ENCODE measurements at regions not wholly inside any gene's neighbourhood (a gene's known extent, or its start where the extent isn't known, plus 50 kb on each side); places are given as distances from the start of the nearest gene placed in this dataset.

DNA sequence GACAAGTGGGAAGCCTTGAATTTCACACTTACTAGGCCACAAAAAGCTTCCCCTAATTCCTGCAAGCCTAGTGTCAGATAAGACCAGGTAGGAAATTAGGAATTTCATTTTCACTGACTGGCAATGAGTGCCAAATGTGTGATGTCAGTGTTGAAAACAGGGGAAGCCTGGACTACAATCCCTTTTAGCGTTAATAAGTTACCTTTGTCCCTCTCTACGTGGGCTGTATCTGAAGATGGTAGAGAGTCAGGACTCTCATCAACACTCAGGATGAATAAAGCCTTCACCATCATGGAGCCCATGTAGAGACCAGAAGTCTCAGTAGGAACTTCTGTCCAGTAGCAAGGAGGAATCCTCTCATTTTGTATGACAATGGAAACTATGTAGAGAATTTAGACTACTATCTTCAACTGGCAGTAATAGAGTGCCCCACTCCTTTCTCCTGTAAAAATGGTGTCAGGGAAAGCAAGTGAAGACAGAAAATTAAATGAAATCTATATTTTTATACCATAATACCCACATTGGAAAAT lies 324.1 kb upstream of the KLHL1 start:
- intact Hi-C loops (cut with micrococcal nuclease; ENCODE audit: unreplicated experiment), result no loop called here
- no TSS peak for BruUV-seq (replicated peaks)
- Histone ChIP-seq H3K4me3 (no peak overlapping the region), H3K27me3 (ENCODE audit: insufficient read depth, low read depth) (no peaks in the 10 kb centered on the region), H3K9me2 (ENCODE audit: insufficient read depth) (no peaks in the 10 kb centered on the region), H3F3A (ENCODE audit: insufficient read depth, low read depth) (no peaks in the 10 kb centered on the region), H3K36me3 (ENCODE audit: low read depth) (no peaks in the 10 kb centered on the region), H3K27ac (no peak overlapping the region), H3K9me3 (ENCODE audit: insufficient read depth, low read depth) (no peaks in the 10 kb centered on the region), H3K79me2 (ENCODE audit: low read depth) (no peaks in the 10 kb centered on the region), H4K20me1 (ENCODE audit: insufficient read depth) (no peaks in the 10 kb centered on the region), H2AFZ (no peak overlapping the region), H3K4me1 (replicated peaks; ENCODE audit: insufficient read depth) (no peaks in the 10 kb centered on the region), H3K4me2 (no peak overlapping the region)
- ChIA-PET CTCF (no interaction called here), POLR2A (ENCODE audit: unreplicated experiment) (no interaction called here)
- no peak for DNase-seq
- TF ChIP-seq, protein P1, sequence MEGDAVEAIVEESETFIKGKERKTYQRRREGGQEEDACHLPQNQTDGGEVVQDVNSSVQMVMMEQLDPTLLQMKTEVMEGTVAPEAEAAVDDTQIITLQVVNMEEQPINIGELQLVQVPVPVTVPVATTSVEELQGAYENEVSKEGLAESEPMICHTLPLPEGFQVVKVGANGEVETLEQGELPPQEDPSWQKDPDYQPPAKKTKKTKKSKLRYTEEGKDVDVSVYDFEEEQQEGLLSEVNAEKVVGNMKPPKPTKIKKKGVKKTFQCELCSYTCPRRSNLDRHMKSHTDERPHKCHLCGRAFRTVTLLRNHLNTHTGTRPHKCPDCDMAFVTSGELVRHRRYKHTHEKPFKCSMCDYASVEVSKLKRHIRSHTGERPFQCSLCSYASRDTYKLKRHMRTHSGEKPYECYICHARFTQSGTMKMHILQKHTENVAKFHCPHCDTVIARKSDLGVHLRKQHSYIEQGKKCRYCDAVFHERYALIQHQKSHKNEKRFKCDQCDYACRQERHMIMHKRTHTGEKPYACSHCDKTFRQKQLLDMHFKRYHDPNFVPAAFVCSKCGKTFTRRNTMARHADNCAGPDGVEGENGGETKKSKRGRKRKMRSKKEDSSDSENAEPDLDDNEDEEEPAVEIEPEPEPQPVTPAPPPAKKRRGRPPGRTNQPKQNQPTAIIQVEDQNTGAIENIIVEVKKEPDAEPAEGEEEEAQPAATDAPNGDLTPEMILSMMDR (conservative IDR thresholded peaks at IDR 0.05), result no peak
- no peak for TF ChIP-seq EZH2 (IDR thresholded peaks at IDR 0.05; ENCODE audit: low read depth)

DNA sequence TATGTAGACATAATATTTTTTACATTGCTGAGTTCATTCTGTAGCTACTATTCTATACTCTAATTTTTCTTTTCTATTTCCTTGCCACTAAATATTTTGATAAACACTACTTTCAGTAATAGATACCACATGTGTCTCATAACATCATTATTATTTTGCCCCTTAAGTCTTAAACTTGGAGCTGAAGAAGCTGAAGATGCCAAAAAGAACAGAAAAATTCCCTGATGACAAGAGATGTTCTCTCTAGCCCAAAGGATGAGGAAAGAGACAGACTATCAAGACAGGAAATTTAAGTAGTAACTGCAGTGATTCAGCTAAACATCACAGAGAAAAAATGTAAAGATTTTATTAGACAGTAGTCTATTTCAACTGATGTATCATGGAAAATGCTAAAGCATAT lies 322.0 kb upstream of the KLHL1 start:
- no TSS peak for BruUV-seq (replicated peaks)
- H3K36me3 ChIP-seq (ENCODE audit: low read depth), result no peaks in the 10 kb centered on the region
- H3K9me2 ChIP-seq (ENCODE audit: insufficient read depth), result no peaks in the 10 kb centered on the region; the same call in 1 of the 2 replicates
- ChIA-PET CTCF (no interaction called here), POLR2A (ENCODE audit: unreplicated experiment) (no interaction called here)
- no peak overlapping the region for H3K4me3 ChIP-seq
- H3K27me3 ChIP-seq (ENCODE audit: insufficient read depth, low read depth), result no peaks in the 10 kb centered on the region
- no peak overlapping the region for H3K27ac ChIP-seq
- no peaks in the 10 kb centered on the region for H3F3A ChIP-seq (ENCODE audit: insufficient read depth, low read depth)
- no peak overlapping the region for H2AFZ ChIP-seq
- no peak overlapping the region for H3K4me2 ChIP-seq
- no peak for TF ChIP-seq EZH2 (IDR thresholded peaks at IDR 0.05; ENCODE audit: low read depth)
- TF ChIP-seq, protein P1 (conservative IDR thresholded peaks at IDR 0.05), result no peak
- H3K4me1 ChIP-seq (replicated peaks; ENCODE audit: insufficient read depth), result no peaks in the 10 kb centered on the region
- H3K79me2 ChIP-seq (ENCODE audit: low read depth), result no peaks in the 10 kb centered on the region
- intact Hi-C loops (cut with micrococcal nuclease; ENCODE audit: unreplicated experiment), result no loop called here
- H4K20me1 ChIP-seq (ENCODE audit: insufficient read depth), result no peaks in the 10 kb centered on the region
- no peak for DNase-seq
- no peaks in the 10 kb centered on the region for H3K9me3 ChIP-seq (ENCODE audit: insufficient read depth, low read depth)

DNA sequence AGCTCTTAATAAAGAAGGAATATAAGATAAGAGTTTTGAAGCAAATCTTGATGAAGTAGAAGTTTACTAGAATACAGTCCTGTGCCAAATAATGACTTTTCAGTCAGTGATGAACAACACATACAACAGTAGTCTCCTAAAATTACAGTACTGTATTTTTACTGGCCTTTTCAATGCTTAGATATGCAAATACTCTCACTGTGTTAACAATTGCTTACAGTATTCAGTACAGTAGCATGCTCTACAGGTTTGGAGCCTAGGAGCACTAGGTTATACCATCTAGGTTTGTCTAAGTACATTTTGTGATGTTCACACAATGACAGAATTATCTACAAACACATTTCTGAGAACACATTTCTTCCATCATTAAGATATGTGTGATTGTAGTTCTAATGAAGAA lies 316.7 kb upstream of the KLHL1 start:
- no peak overlapping the region for H2AFZ ChIP-seq
- intact Hi-C loops (cut with micrococcal nuclease; ENCODE audit: unreplicated experiment), result no loop called here
- no peaks in the 10 kb centered on the region for H3F3A ChIP-seq (ENCODE audit: insufficient read depth, low read depth)
- H3K4me2 ChIP-seq, result no peak overlapping the region
- no peaks in the 10 kb centered on the region for H4K20me1 ChIP-seq (ENCODE audit: insufficient read depth)
- ChIA-PET CTCF (no interaction called here), POLR2A (ENCODE audit: unreplicated experiment) (no interaction called here)
- no peaks in the 10 kb centered on the region for H3K79me2 ChIP-seq (ENCODE audit: low read depth)
- no peaks in the 10 kb centered on the region; the same call in 1 of the 2 replicates for H3K9me2 ChIP-seq (ENCODE audit: insufficient read depth)
- no TSS peak for BruUV-seq (replicated peaks)
- H3K27ac ChIP-seq, result no peak overlapping the region
- DNase-seq, result no peak
- H3K36me3 ChIP-seq (ENCODE audit: low read depth), result no peaks in the 10 kb centered on the region
- no peaks in the 10 kb centered on the region for H3K9me3 ChIP-seq (ENCODE audit: insufficient read depth, low read depth)
- H3K4me3 ChIP-seq, result no peak overlapping the region
- TF ChIP-seq, protein P1 (conservative IDR thresholded peaks at IDR 0.05), result no peak
- no peak for TF ChIP-seq EZH2 (IDR thresholded peaks at IDR 0.05; ENCODE audit: low read depth)
- H3K4me1 ChIP-seq (replicated peaks; ENCODE audit: insufficient read depth), result no peaks in the 10 kb centered on the region
- no peaks in the 10 kb centered on the region for H3K27me3 ChIP-seq (ENCODE audit: insufficient read depth, low read depth)

Data from PC-9 (cell line).